Osteoblast (primary cell): ENCODE measurements at regions not wholly inside any gene's neighbourhood (a gene's known extent, or its start where the extent isn't known, plus 50 kb on each side); places are given as distances from the start of the nearest gene placed in this dataset.

Experiments
- DNase-seq: peaks from one replicate; pipeline ENCODE4 v3.0.0; 2011; ENCODE audit warnings: low spot score, mixed read lengths; ENCODE audit not compliant: insufficient read length; ENCODE audit errors: missing footprints
- H2AFZ ChIP-seq: 2 replicates; pipeline ENCODE4 v1.6.0; 2011; ENCODE audit warnings: mild to moderate bottlenecking, low read length
- H3K27ac ChIP-seq: 2 replicates; pipeline ENCODE4 v1.5.1; 2011; ENCODE audit warnings: mild to moderate bottlenecking, low read depth, low read length, moderate library complexity
- H3K27me3 ChIP-seq: 2 replicates; pipeline ENCODE4 v1.6.0; 2012; ENCODE audit warnings: mild to moderate bottlenecking, control low read depth, inconsistent platforms, low read length, moderate library complexity; ENCODE audit not compliant: insufficient read depth
- H3K36me3 ChIP-seq: 2 replicates; pipeline ENCODE4 v1.5.1; 2011; ENCODE audit warnings: mild to moderate bottlenecking, low read length, control low read depth, moderate library complexity; ENCODE audit not compliant: insufficient read depth
- H3K4me1 ChIP-seq: 2 replicates; pipeline ENCODE4 v1.5.1; 2011; ENCODE audit warnings: mild to moderate bottlenecking, low read length, control low read depth, moderate library complexity; ENCODE audit not compliant: insufficient read depth
- H3K4me2 ChIP-seq: 2 replicates; pipeline ENCODE4 v1.6.0; 2011; ENCODE audit warnings: mild to moderate bottlenecking, low read length; ENCODE audit not compliant: insufficient read depth
- H3K4me3 ChIP-seq: fragments of 200-600 bp; sonication (generic); 3 replicates; pipeline ENCODE4 v1.5.1; 2012; ENCODE audit warnings: mild to moderate bottlenecking, low read length, inconsistent platforms; ENCODE audit not compliant: insufficient read depth
- H3K79me2 ChIP-seq: 2 replicates; pipeline ENCODE4 v1.6.0; 2012; ENCODE audit warnings: mild to moderate bottlenecking, low read length, control low read depth, inconsistent platforms; ENCODE audit not compliant: insufficient read depth
- H3K9me3 ChIP-seq: 2 replicates; pipeline ENCODE4 v1.5.1; 2011; ENCODE audit warnings: low read depth, low read length, control low read depth
- H4K20me1 ChIP-seq: 2 replicates; pipeline ENCODE4 v1.6.0; 2012; ENCODE audit warnings: mild to moderate bottlenecking, low read length, control low read depth; ENCODE audit not compliant: insufficient read depth
- TF ChIP-seq, protein P1 (sequence below): IDR thresholded peaks from 2 replicates; pipeline ENCODE4 v1.5.1; 2011; ENCODE audit warnings: mild to moderate bottlenecking, low read depth, low read length, moderate library complexity; ENCODE audit errors: extremely low read depth

DNA sequence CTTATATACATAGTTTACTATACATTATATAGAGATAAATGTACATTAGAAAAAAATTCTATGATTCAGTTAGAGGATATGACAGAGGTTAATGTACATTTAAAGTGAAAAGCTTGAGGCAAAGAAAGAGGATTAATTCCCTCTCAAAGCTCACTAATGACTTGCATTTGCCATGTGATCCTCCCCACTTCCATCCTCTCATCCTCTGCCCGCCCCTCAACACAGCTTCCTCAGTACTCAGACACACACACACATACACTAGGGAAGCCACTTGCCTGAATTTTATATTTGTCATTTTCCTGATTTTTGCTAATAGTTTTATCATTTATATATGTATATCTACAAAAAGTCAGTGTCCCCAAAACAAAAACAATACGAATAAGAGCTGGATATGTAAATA, 764.5 kb downstream of the EFNA5 start:
- TF ChIP-seq, protein P1, sequence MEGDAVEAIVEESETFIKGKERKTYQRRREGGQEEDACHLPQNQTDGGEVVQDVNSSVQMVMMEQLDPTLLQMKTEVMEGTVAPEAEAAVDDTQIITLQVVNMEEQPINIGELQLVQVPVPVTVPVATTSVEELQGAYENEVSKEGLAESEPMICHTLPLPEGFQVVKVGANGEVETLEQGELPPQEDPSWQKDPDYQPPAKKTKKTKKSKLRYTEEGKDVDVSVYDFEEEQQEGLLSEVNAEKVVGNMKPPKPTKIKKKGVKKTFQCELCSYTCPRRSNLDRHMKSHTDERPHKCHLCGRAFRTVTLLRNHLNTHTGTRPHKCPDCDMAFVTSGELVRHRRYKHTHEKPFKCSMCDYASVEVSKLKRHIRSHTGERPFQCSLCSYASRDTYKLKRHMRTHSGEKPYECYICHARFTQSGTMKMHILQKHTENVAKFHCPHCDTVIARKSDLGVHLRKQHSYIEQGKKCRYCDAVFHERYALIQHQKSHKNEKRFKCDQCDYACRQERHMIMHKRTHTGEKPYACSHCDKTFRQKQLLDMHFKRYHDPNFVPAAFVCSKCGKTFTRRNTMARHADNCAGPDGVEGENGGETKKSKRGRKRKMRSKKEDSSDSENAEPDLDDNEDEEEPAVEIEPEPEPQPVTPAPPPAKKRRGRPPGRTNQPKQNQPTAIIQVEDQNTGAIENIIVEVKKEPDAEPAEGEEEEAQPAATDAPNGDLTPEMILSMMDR = no peak
- Histone ChIP-seq H4K20me1 (no peaks in the 10 kb centered on the region), H3K36me3 (no peaks in the 10 kb centered on the region), H3K27ac (no peak overlapping the region), H3K4me3 (no peak overlapping the region), H3K79me2 (no peaks in the 10 kb centered on the region), H2AFZ (no peak overlapping the region), H3K27me3 (no peaks in the 10 kb centered on the region), H3K4me1 (no peaks in the 10 kb centered on the region), H3K9me3 (no peaks in the 10 kb centered on the region), H3K4me2 (no peak overlapping the region)
- DNase-seq = no peak

DNA sequence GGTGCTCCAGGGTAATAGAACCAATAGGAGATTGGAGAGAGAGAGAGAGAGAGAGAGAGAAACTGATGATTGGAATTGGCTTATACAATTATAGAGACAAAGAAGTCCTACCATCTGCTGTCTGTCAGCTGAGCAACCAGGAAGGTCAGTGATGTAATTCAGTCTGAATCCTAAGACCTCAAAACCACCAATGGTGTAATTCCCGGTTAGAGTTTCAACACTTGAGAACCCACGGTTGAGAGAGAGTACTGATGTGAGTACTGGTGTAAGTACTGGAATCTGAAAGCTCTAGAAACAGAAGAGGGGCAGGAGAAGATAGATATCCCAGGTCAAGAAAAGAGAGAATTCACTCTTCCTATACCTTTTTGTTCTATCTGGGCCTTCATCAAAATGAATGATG, 775.8 kb downstream of the EFNA5 start:
- Histone ChIP-seq H3K79me2 (no peaks in the 10 kb centered on the region), H3K27me3 (no peaks in the 10 kb centered on the region), H3K4me2 (no peak overlapping the region), H2AFZ (no peak overlapping the region), H4K20me1 (no peaks in the 10 kb centered on the region), H3K27ac (no peak overlapping the region), H3K4me1 (no peaks in the 10 kb centered on the region), H3K4me3 (no peak overlapping the region), H3K36me3 (no peaks in the 10 kb centered on the region), H3K9me3 (no peaks in the 10 kb centered on the region)
- DNase-seq = no peak
- TF ChIP-seq, protein P1 = no peak

DNA sequence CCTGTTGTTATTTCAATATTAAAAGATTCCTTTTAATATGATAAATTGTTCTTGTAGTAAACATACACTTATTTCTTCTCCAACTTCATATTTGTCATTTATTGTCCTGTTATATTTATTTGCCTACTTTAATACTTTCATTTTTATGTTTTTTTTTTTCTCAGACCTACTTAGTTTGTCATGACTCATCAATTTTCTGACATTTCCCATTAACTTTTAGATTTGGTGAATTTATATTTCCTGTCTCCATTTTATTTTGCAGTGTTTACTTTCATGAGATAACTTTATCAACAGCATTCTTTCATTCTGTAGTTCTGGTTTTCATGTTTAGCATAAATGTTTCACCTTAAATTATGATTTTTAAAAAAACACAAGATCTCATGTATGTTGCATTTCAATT, 788.7 kb downstream of the EFNA5 start:
- H4K20me1 ChIP-seq = no peaks in the 10 kb centered on the region

DNA sequence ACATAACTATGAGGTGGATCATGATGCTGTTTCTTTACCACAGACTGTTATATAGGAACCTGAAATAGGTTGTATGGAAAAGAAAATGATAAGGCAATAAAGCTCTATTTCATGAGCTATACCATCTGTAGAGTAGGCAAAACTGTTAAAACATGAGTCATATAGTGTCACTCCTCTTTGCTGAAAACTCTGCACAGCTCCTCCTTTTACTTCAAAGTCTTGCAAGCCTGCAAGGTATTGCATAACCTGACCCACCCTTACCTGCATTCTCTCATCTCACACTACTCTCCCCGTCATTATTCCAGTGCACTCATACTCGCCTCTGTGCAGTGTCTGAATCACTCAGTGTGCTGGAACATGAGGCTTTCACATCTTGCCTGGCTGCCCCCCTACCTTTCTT, 790.1 kb downstream of the EFNA5 start:
- Histone ChIP-seq H3K4me3 (no peak overlapping the region), H4K20me1 (no peaks in the 10 kb centered on the region), H2AFZ (no peak overlapping the region), H3K79me2 (no peaks in the 10 kb centered on the region), H3K4me2 (no peak overlapping the region), H3K36me3 (no peaks in the 10 kb centered on the region), H3K27me3 (no peaks in the 10 kb centered on the region), H3K27ac (no peak overlapping the region), H3K4me1 (no peaks in the 10 kb centered on the region), H3K9me3 (no peaks in the 10 kb centered on the region)
- DNase-seq = no peak
- TF ChIP-seq, protein P1 = no peak

More for the DNA sequence above, 788.7 kb downstream of the EFNA5 start:
- no peak for DNase-seq
- Histone ChIP-seq H3K27me3 (no peaks in the 10 kb centered on the region), H3K27ac (no peak overlapping the region), H3K4me3 (no peak overlapping the region), H3K36me3 (no peaks in the 10 kb centered on the region), H3K79me2 (no peaks in the 10 kb centered on the region), H3K9me3 (no peaks in the 10 kb centered on the region), H3K4me2 (no peak overlapping the region), H2AFZ (no peak overlapping the region), H3K4me1 (no peaks in the 10 kb centered on the region)
- TF ChIP-seq, protein P1 = no peak
